Ovary (tissue), 7 donors: ENCODE measurements at regions not wholly inside any gene's neighbourhood (a gene's known extent, or its start where the extent isn't known, plus 50 kb on each side); places are given as distances from the start of the nearest gene placed in this dataset.
"Not testable (repeated sequence)": the region's sequence is repeated elsewhere in the genome, so short reads cannot be mapped to it uniquely, and the experiment has no call there.

Experiments used
- DNase-seq, 5 donors: peaks; one replicate each; pipeline ENCODE4 v3.0.0-alpha.2; 2019 to 2020
- H3K27ac ChIP-seq, 2 donors: fragments of 200-600 bp; one replicate each; pipeline versions ENCODE4 v1.5.1 to v1.8.0; 2019 to 2022
- H3K27me3 ChIP-seq: fragments of 200-600 bp; one replicate; pipeline ENCODE4 v1.8.0; 2022
- H3K36me3 ChIP-seq: fragments of 200-600 bp; sonication (generic); one replicate; pipeline ENCODE4 v1.5.1; 2019
- H3K4me1 ChIP-seq: one replicate; pipeline ENCODE4 v1.8.1; 2013; ENCODE audit warnings: mild to moderate bottlenecking, moderate library complexity; ENCODE audit not compliant: insufficient read depth
- H3K4me3 ChIP-seq: fragments of 200-600 bp; sonication (generic); one replicate; pipeline ENCODE4 v1.5.1; 2017
- H3K9me3 ChIP-seq, 2 donors: fragments of 200-600 bp in 1 of 2; sonication (generic) in 1 of 2; one replicate each; pipeline versions ENCODE4 v1.5.1 to v1.8.1; 2013 to 2019; ENCODE audit warnings: mild to moderate bottlenecking in 1 of 2, moderate library complexity in 1 of 2
- CTCF ChIP-seq, 3 donors: fragments of 450-650 bp in 2 of 3; fragments of 200-600 bp in 1 of 3; IDR thresholded peaks; one replicate each; pipeline versions ENCODE4 v1.5.1 to v1.8.0; 2016 to 2022; ENCODE audit warnings: antibody characterized with exemption in 3 of 3, mild to moderate bottlenecking in 1 of 3
- EP300 ChIP-seq: sonication (generic); formaldehyde crosslinking; IDR thresholded peaks from one replicate; pipeline ENCODE4 v1.6.1; 2017; ENCODE audit warnings: antibody characterized with exemption
- POLR2A ChIP-seq: fragments of 450-650 bp; IDR thresholded peaks from one replicate; pipeline ENCODE4 v1.6.1; 2017; ENCODE audit warnings: antibody characterized with exemption, mild to moderate bottlenecking, moderate library complexity
- WGBS, 3 donors: extraction: QIAGEN DNeasy Blood & Tissue Kit in 1 of 3; methylation state at CpG; one replicate each; pipeline versions ENCODE4 v1.1.5 to v1.1.7; 2013 to 2017; 5-methylcytosine and 5-hydroxymethylcytosine counted together
- intact Hi-C, 4 donors: fragments of 100-400 bp; cut with DNase I; formaldehyde crosslinking; loops; one replicate each; pipeline versions ENCODE4 v1.11.0 to v1.15.1; 2022 to 2023
- donor health status: DM: no; HTN: no; CAD: no; lungs with moderate emphysema.
- donor health status: DM: no; HTN: no; CAD: no.
- donor health status: Bipolar disorder and iron deficiency.
- donor health status: DM: no; HTN: no; CAD: no.
- donor health status: DM: yes; HTN: yes; CAD: no.

GRCh38 chr5:112534067-112534583 lies 115.0 kb upstream of the EPB41L4A start:
- intact Hi-C loops: no loop called here
- TF ChIP-seq CTCF (IDR thresholded peaks at IDR 0.05) (no peak), EP300 (no peak), POLR2A (no peak)
- 65 to 69% (median 66%) methylated on average over 1 of the region's 1 CpG for WGBS, 3 donors

GRCh38 chr5:112534611-112535255 lies 115.7 kb upstream of the EPB41L4A start:
- WGBS, 3 donors: 53 to 64% (median 57%) methylated on average over 4 of the region's 4 CpGs
- H3K27me3 ChIP-seq: no peaks in the 10 kb centered on the region
- DNase-seq: no peak
- no peaks in the 10 kb centered on the region for H3K36me3 ChIP-seq
- no peak overlapping the region for H3K4me3 ChIP-seq
- no peaks in the 10 kb centered on the region for H3K9me3 ChIP-seq
- no peak for TF ChIP-seq CTCF (IDR thresholded peaks at IDR 0.05)
- TF ChIP-seq EP300: no peak
- TF ChIP-seq POLR2A: no peak
- intact Hi-C loops: no loop called here
- H3K27ac ChIP-seq: no peak overlapping the region
- no peaks in the 10 kb centered on the region for H3K4me1 ChIP-seq

More at GRCh38 chr5:112534067-112534583, 115.0 kb upstream of the EPB41L4A start:
- Histone ChIP-seq H3K4me3 (no peak overlapping the region), H3K27me3 (no peaks in the 10 kb centered on the region), H3K27ac (no peak overlapping the region), H3K9me3 (no peaks in the 10 kb centered on the region), H3K36me3 (no peaks in the 10 kb centered on the region), H3K4me1 (no peaks in the 10 kb centered on the region)
- DNase-seq: no peak

- no peaks in the 10 kb centered on the region for H3K4me1 ChIP-seq
- no peak overlapping the region for H3K4me3 ChIP-seq
- 46 to 58% (median 50%) methylated on average over 2 of the region's 2 CpGs for WGBS, 3 donors
- H3K9me3 ChIP-seq: no peaks in the 10 kb centered on the region
- no peaks in the 10 kb centered on the region for H3K27me3 ChIP-seq
- DNase-seq: no peak
- TF ChIP-seq EP300 (no peak), POLR2A (no peak), CTCF (IDR thresholded peaks at IDR 0.05) (no peak)
- intact Hi-C loops: no loop called here
- no peak overlapping the region for H3K27ac ChIP-seq
- no peaks in the 10 kb centered on the region for H3K36me3 ChIP-seq
Observed at GRCh38 chr5:112535356-112535755, 116.3 kb upstream of the EPB41L4A start.

- H3K36me3 ChIP-seq, DNase-seq, H3K27me3 ChIP-seq, H3K4me1 ChIP-seq, H3K27ac ChIP-seq, H3K4me3 ChIP-seq, H3K9me3 ChIP-seq, intact Hi-C loops: not testable (repeated sequence)
- 65 to 87% (median 73%) methylated on average over 3 of the region's 3 CpGs for WGBS, 3 donors
Observed at GRCh38 chr5:112544558-112544957, 125.5 kb upstream of the EPB41L4A start.

- Histone ChIP-seq H3K27ac (no peak overlapping the region), H3K36me3 (no peaks in the 10 kb centered on the region), H3K9me3 (no peaks in the 10 kb centered on the region), H3K4me1 (no peaks in the 10 kb centered on the region), H3K4me3 (no peak overlapping the region), H3K27me3 (no peaks in the 10 kb centered on the region)
- intact Hi-C loops: loop anchor here in 1 of 4 donors (5.0 kb wide), 1 partner anchor 210 kb away; no protein-coding TSS in a partner anchor
- 92 to 93% (median 92%) methylated on average over 4 of the region's 4 CpGs for WGBS, 3 donors
- DNase-seq: no peak
- no peak for TF ChIP-seq POLR2A
- TF ChIP-seq EP300: no peak
- TF ChIP-seq CTCF (IDR thresholded peaks at IDR 0.05): no peak
Observed at GRCh38 chr5:112546946-112547592, 128.0 kb upstream of the EPB41L4A start.
